ENCODE measurements at regions not wholly inside any gene's neighbourhood (a gene's known extent, or its start where the extent isn't known, plus 50 kb on each side); places are given as distances from the start of the nearest gene placed in this dataset.

DNA sequence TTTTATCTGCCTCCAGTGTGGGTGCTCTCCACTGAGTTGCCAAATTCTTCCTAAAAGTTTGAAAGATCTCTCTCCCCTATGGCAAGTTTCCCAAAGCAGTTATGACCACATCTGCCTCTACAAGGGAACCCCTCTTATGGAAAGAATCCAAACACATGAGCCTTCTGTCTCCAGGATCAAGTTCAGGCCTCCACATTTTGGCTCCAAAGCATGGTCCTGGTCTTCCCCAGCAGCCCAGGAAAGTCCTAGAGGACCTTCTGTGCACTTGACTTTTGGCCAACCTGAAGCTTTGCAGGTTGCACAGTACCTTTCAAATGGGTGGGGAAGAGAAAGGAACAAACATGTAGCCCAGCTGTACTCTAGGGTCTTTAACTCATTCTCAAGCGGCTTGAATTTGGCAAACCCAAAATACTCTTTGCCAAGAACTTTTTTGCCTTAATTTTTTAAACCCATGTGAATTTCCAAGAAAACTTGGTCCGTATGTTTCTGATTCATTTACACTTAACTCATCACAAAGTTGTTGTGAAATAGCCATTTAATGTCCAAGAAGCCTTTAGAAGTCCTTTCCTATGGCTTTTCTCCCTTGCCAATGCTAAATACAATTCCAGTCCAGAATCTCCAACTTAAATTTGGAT, 240.1 kb upstream of the TBX18 start:
- H3K4me1 ChIP-seq (ENCODE audit: control insufficient read depth in 1 of 2, insufficient read depth in 2 of 2, low read length in 2 of 2): no peaks in the 10 kb centered on the region
- no peak overlapping the region for H3K27ac ChIP-seq (ENCODE audit: low read depth in 1 of 2, low read length in 2 of 2)
- H4K20me1 ChIP-seq (ENCODE audit: insufficient read depth, low read length): no peaks in the 10 kb centered on the region
- no peaks in the 10 kb centered on the region for H3K79me2 ChIP-seq (ENCODE audit: insufficient read depth, low read length)
- no peaks in the 10 kb centered on the region for H3K36me3 ChIP-seq (replicated peaks in 1 of 2; ENCODE audit: control insufficient read depth in 1 of 2, insufficient read depth in 2 of 2, low read length in 2 of 2)
- Mint-ChIP-seq H3K9me3 (peaks cover 0 to 6% (median 0%) of the 10 kb centered on the region in 7 donors), H3K4me1 (no peaks in the 10 kb centered on the region), H3K27me3 (ENCODE audit: low read depth in 3 of 3) (peaks cover 0 to 2% (median 1%) of the 10 kb centered on the region in 3 donors), H3K4me3 (no peak overlapping the region), H3K27ac (no peak overlapping the region), H3K36me3 (no peaks in the 10 kb centered on the region)
- DNase-seq: no peak
- TF ChIP-seq, protein P1, sequence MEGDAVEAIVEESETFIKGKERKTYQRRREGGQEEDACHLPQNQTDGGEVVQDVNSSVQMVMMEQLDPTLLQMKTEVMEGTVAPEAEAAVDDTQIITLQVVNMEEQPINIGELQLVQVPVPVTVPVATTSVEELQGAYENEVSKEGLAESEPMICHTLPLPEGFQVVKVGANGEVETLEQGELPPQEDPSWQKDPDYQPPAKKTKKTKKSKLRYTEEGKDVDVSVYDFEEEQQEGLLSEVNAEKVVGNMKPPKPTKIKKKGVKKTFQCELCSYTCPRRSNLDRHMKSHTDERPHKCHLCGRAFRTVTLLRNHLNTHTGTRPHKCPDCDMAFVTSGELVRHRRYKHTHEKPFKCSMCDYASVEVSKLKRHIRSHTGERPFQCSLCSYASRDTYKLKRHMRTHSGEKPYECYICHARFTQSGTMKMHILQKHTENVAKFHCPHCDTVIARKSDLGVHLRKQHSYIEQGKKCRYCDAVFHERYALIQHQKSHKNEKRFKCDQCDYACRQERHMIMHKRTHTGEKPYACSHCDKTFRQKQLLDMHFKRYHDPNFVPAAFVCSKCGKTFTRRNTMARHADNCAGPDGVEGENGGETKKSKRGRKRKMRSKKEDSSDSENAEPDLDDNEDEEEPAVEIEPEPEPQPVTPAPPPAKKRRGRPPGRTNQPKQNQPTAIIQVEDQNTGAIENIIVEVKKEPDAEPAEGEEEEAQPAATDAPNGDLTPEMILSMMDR (IDR thresholded peaks at IDR 0.05): no peak
- intact Hi-C loops (cut with micrococcal nuclease): no loop called here
- no peaks in the 10 kb centered on the region for H3K27me3 ChIP-seq (ENCODE audit: control insufficient read depth in 2 of 2, insufficient read depth in 2 of 2, low read length in 2 of 2)
- no peak overlapping the region for H2AFZ ChIP-seq (ENCODE audit: insufficient read depth, low read depth, low read length, poor library complexity, severe bottlenecking)
- no peaks in the 10 kb centered on the region for H3K9me3 ChIP-seq (replicated peaks in 1 of 2; ENCODE audit: control insufficient read depth in 1 of 2, insufficient read depth in 1 of 2, low read length in 2 of 2)
- WGBS (ENCODE audit: insufficient coverage): no CpG with 5 or more reads among the region's 2 CpGs
- no peak overlapping the region for H3K4me2 ChIP-seq (replicated peaks; ENCODE audit: extremely low read depth, low read length, poor library complexity, severe bottlenecking)
- no peak overlapping the region for H3K9ac ChIP-seq (ENCODE audit: insufficient read depth, low read length, poor library complexity, severe bottlenecking)
- H3K4me3 ChIP-seq (replicated peaks in 1 of 3; ENCODE audit: low read depth in 2 of 3, low read length in 3 of 3): no peak overlapping the region

DNA sequence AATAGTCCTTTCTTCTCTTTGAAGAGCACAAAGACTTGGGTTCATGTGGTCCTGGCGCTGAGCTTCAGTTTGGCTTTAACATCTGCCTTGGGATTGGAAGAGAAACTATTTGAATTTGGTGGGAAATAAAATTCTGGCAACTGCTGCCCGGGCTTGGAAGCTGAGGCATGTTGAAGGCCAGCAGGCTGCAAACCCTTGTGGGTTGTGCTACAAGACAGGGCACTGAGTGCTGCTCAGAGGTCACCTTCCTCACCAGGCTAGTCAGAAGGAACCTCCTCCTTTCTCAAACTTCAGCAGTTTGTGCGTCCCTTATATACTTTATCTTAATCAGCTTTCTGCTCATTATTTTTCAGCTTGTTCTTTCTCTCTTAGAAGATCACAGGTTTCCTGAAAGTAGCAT, 238.4 kb upstream of the TBX18 start:
- H3K27ac ChIP-seq (ENCODE audit: low read depth in 1 of 2, low read length in 2 of 2): no peak overlapping the region
- H2AFZ ChIP-seq (ENCODE audit: insufficient read depth, low read depth, low read length, poor library complexity, severe bottlenecking): no peak overlapping the region
- H3K27me3 Mint-ChIP-seq (ENCODE audit: low read depth in 3 of 3): peaks cover 0 to 1% (median 0%) of the 10 kb centered on the region in 3 donors
- WGBS (ENCODE audit: insufficient coverage): 86% methylated on average over 1 of the region's 3 CpGs
- no peak overlapping the region for H3K4me3 Mint-ChIP-seq
- no peaks in the 10 kb centered on the region for H4K20me1 ChIP-seq (ENCODE audit: insufficient read depth, low read length)
- no peak overlapping the region for H3K27ac Mint-ChIP-seq
- H3K4me3 ChIP-seq (replicated peaks in 1 of 3; ENCODE audit: low read depth in 2 of 3, low read length in 3 of 3): no peak overlapping the region
- H3K9me3 ChIP-seq (replicated peaks in 1 of 2; ENCODE audit: control insufficient read depth in 1 of 2, insufficient read depth in 1 of 2, low read length in 2 of 2): no peaks in the 10 kb centered on the region
- intact Hi-C loops (cut with micrococcal nuclease): no loop called here
- no peaks in the 10 kb centered on the region for H3K79me2 ChIP-seq (ENCODE audit: insufficient read depth, low read length)
- no peaks in the 10 kb centered on the region for H3K27me3 ChIP-seq (ENCODE audit: control insufficient read depth in 2 of 2, insufficient read depth in 2 of 2, low read length in 2 of 2)
- peaks cover 0 to 3% (median 0%) of the 10 kb centered on the region in 7 donors for H3K9me3 Mint-ChIP-seq
- no peaks in the 10 kb centered on the region for H3K4me1 ChIP-seq (ENCODE audit: control insufficient read depth in 1 of 2, insufficient read depth in 2 of 2, low read length in 2 of 2)
- no peak overlapping the region for H3K9ac ChIP-seq (ENCODE audit: insufficient read depth, low read length, poor library complexity, severe bottlenecking)
- H3K4me2 ChIP-seq (replicated peaks; ENCODE audit: extremely low read depth, low read length, poor library complexity, severe bottlenecking): no peak overlapping the region
- H3K36me3 Mint-ChIP-seq: no peaks in the 10 kb centered on the region
- no peaks in the 10 kb centered on the region for H3K36me3 ChIP-seq (replicated peaks in 1 of 2; ENCODE audit: control insufficient read depth in 1 of 2, insufficient read depth in 2 of 2, low read length in 2 of 2)
- DNase-seq: no peak
- TF ChIP-seq, protein P1 (IDR thresholded peaks at IDR 0.05): no peak
- H3K4me1 Mint-ChIP-seq: no peaks in the 10 kb centered on the region

Data from CD14-positive monocyte (primary cell).